ENCODE measurements at regions not wholly inside any gene's neighbourhood (a gene's known extent, or its start where the extent isn't known, plus 50 kb on each side); places are given as distances from the start of the nearest gene placed in this dataset.
A peak's percentile ranks its signal among the peaks of the same experiment; 100 is the strongest.

- in situ Hi-C loops (cut with MboI; ENCODE audit: low sequenced_read_pairs, unreplicated experiment): no loop called here
- TF ChIP-seq CTCF (IDR thresholded peaks at IDR 0.05; ENCODE audit: borderline replicate concordance, control extremely low read depth, extremely low read depth, insufficient read depth, missing control alignments): no peak
- DNase-seq (ENCODE audit: low spot score): no peak
Observed at GRCh38 chrX:63513825-63514568, 162.9 kb upstream of the SPIN4 start.

GRCh38 chrX:63511361-63511760, 160.2 kb upstream of the SPIN4 start:
- TF ChIP-seq CTCF (IDR thresholded peaks at IDR 0.05; ENCODE audit: borderline replicate concordance, control extremely low read depth, extremely low read depth, insufficient read depth, missing control alignments): no peak
- in situ Hi-C loops (cut with MboI; ENCODE audit: low sequenced_read_pairs, unreplicated experiment): no loop called here
- no peak for DNase-seq (ENCODE audit: low spot score)

DNA sequence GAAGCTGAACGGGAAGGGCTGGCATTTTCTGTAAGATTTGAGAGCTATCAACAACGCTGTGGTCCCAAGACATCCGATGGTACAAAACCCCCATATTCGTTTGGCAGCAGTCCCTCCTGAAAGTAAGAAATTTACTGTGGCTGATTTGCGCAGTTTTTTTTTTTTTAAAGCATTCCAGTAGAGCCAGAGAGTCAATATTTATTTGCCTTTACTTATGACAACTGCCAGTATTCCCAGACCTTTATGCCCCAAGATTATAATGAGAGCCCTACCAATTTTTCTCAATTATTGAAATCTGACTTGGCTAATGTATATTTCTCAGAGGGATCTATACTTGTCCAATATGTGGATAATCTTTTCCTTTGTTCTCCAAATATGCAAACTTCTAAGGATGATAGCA, 157.5 kb upstream of the SPIN4 start:
- no peak for TF ChIP-seq CTCF (IDR thresholded peaks at IDR 0.05; ENCODE audit: borderline replicate concordance, control extremely low read depth, extremely low read depth, insufficient read depth, missing control alignments)

GRCh38 chrX:63506320-63506719, 155.2 kb upstream of the SPIN4 start:
- peak; percentile 6 for DNase-seq (ENCODE audit: low spot score)
- in situ Hi-C loops (cut with MboI; ENCODE audit: low sequenced_read_pairs, unreplicated experiment): no loop called here
- TF ChIP-seq CTCF (IDR thresholded peaks at IDR 0.05; ENCODE audit: borderline replicate concordance, control extremely low read depth, extremely low read depth, insufficient read depth, missing control alignments): peak; percentile 1

More for the DNA sequence above, 157.5 kb upstream of the SPIN4 start:
- no peak for DNase-seq (ENCODE audit: low spot score)
- in situ Hi-C loops (cut with MboI; ENCODE audit: low sequenced_read_pairs, unreplicated experiment): no loop called here

GRCh38 chrX:63503541-63503940, 152.4 kb upstream of the SPIN4 start:
- no peak for TF ChIP-seq CTCF (IDR thresholded peaks at IDR 0.05; ENCODE audit: borderline replicate concordance, control extremely low read depth, extremely low read depth, insufficient read depth, missing control alignments)
- DNase-seq (ENCODE audit: low spot score): no peak
- in situ Hi-C loops (cut with MboI; ENCODE audit: low sequenced_read_pairs, unreplicated experiment): no loop called here

GRCh38 chrX:63488546-63489373, 137.6 kb upstream of the SPIN4 start:
- no peak for TF ChIP-seq CTCF (IDR thresholded peaks at IDR 0.05; ENCODE audit: borderline replicate concordance, control extremely low read depth, extremely low read depth, insufficient read depth, missing control alignments)
- no peak for DNase-seq (ENCODE audit: low spot score)
- in situ Hi-C loops (cut with MboI; ENCODE audit: low sequenced_read_pairs, unreplicated experiment): no loop called here

Measured in GM13976 (cell line).